DMS153 treated with DMSO at 0.1 percent for 48 hours (cell line): ENCODE measurements at regions not wholly inside any gene's neighbourhood (a gene's known extent, or its start where the extent isn't known, plus 50 kb on each side); places are given as distances from the start of the nearest gene placed in this dataset.
"Not testable (repeated sequence)": the region's sequence is repeated elsewhere in the genome, so short reads cannot be mapped to it uniquely, and the experiment has no call there.

Experiments
- DNase-seq: peaks from one replicate; lab custom pipeline; 2025; ENCODE audit not compliant: unreplicated experiment; lab: John Stamatoyannopoulos, UW

DNA sequence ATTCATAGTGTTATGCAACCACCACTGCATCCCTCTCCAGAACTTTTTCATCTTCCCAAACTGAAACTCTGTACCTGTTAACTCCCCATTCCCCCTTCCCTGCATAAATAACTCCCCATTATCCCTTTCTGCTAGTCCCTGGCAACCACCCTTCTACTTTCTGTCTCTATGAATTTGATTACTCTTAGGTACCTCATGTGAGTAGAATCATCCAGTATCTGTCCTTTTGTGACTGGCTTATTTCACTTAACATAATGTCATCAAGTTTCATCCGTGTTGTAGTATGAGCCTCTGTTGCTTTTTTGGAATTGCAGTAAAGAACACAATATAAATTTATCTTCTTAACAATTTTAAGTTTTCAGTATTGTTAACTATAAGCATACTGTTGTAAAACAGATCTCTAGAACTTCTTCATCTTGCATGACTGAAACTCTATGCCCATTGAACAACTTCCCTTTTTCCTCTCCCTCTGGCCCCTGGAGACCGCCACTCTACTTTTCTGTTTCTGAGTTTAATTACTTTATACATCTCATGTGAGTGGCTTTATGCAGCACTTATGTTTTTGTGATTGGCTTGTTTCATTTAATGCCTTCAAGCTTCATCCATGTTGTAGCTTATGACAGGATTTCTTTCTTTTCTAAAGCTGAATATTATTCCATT, 87.3 kb upstream of the ABCC4 start:
- DNase-seq = no peak

DNA sequence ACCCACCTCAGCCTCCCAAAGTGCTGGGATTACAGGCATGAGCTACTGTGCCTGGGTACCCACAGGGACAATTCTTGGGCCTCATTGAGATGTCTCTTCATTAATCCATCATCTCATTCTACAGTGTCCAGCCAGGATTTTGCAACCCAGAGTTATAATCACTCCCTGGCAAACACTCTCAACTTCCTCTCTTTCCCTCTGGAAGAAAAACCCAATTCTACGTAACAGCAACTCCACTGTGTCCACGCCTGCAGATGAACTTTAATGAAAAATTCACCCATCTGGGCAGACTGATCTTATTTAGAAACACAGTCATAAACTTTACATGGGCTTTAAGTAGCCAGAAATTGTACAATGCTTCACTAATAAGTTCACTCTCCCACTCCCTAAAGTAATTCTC, 90.1 kb upstream of the ABCC4 start:
- no peak for DNase-seq

GRCh38 chr13:95391785-95392184, 90.5 kb upstream of the ABCC4 start:
- no peak for DNase-seq

DNA sequence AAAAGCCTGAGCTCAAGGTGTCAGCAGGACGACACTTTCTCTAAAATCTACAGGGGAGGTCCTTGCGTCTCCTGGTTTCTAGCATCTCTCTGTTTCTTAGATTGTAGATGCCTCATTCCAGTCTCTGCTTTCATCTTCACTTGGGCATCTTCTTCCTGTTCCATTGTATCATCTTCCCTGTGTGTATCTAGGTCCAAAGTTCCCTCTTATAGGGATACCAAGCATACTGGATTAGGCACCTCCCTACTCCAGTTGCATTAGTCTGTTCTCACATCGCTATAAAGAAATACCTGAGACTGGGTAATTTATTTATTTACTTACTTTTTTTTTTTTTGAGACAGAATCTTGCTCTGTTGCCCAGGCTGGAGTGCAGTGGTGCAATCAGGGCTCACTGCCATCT, 91.3 kb upstream of the ABCC4 start:
- no peak for DNase-seq

- no peak for DNase-seq
Measured at GRCh38 chr13:95403349-95404140, 102.3 kb upstream of the ABCC4 start.

DNA sequence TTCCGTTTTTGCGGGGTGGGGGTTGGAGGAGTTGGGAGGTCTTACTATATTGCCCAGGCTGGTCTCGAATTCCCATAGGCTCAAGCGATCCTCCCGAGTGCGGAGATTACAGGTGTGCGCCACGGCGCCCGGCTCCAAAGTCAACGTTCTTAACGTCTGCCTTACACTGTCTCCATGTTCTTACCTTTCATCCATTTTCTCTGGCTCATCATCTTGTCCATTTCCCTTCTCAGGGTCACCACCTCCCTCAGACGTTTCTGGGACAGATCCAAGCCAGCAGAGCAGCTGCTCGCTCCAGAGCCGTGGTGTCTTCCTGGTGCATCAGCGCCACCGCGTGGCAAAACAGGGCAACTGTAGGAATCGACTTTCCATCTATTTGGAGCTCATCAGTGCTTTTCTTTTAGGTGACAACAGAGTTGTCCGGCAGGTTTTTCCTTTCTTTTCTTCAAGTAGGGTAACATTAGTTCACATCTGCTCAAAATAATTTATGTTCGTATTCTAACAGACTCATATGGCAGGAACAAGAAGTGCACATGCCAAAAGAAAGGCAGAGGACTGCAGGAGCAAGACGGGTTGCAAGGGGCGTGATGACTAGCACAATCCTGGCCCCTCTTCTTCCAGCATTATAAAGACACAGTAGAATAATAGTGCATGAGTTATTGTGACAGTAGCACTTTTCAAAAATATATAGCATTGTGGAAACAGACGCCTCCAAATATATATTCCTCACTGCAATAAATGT, 103.1 kb upstream of the ABCC4 start:
- peak; percentile 42 for DNase-seq

GRCh38 chr13:95406176-95406575, 104.9 kb upstream of the ABCC4 start:
- DNase-seq = no peak

DNA sequence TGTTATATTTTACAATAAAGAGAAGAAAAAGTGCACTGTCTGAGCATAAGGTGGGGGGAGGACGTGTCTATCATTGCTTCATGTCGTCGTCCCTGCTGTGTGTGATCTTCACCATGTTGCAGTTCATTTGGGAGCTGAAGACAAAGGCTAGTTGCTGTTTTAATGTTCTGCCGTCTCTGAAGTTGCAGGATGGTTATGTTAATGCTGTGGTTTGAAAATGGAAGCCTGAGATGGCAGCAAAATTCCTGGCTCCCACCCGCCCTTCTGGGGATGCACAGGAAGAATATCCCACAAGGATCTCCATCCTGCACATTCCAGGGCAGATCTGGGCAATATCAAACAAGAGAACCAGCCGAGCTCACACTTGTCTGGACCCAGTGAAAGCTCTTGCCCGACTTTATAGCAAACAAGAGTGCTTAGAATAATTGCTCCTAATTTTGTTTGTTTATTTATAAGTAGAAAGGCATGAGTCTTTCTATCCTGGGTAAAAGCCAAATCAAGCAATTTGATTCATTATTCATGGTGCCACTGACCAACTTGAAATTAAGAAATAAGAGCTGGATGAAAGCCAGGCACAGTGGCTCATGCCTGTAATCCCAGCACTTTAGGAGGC, 110.3 kb upstream of the ABCC4 start:
- no peak for DNase-seq

- no peak for DNase-seq
Measured at GRCh38 chr13:95418946-95419345, 117.7 kb upstream of the ABCC4 start.

- DNase-seq = no peak
Measured at GRCh38 chr13:95420501-95420900, 119.2 kb upstream of the ABCC4 start.

DNA sequence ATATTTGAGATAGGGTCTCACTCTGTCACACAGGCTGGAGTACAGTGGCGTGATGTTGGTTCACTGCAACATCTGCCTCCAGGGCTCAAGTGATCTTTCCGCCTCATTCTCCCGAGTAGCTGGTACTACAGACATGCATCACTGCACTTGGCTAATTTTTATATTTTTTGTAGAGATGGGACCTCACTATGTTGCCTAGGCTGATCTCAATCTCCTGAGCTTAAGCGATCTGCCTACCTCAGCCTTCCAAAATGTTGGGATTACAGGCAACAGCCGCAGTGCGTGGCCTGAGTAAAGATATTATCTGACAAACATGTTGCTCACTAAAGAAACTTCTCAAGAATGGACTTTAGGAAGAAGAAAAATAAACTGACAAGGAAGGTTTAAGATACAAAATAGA, 125.4 kb upstream of the ABCC4 start:
- DNase-seq = no peak

- DNase-seq = not testable (repeated sequence)
Measured at GRCh38 chr13:95430525-95430924, 122.0 kb upstream of the CLDN10 start.

DNA sequence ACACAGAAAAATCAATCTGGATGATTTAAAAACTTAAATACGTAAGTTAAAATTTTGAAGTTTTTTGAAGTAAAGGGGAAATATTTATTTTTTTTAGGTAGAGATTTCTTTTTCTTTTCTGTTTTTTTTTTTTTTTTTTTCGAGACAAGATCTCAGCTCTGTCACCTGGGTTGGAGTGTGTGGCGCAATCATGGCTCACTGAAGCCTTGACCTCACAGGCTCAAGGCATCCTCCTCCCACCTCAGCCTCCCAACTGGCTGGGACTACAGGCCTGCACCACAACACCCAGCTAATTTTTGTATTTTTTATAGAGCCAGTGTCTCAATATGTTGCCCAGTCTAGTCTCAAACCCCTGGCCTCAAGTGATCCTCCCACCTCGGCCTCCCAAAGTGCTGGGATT, 120.4 kb upstream of the CLDN10 start:
- no peak for DNase-seq

DNA sequence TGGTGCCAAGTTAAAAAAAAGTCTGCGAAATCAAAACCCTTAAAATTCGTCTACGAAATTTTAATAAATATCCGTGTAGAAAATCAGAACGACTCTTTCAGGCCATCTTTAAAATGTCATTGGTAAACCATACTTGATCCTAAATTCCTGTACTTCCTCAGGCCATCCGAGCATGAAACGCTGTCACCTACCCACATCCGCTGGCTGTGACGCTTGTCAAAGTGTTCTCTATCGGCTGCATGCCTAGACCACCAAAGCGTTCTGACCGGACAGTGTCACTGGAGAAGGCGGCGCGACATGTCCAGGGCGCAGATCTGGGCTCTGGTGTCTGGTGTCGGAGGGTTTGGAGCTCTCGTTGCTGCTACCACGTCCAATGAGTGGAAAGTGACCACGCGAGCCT, 119.0 kb upstream of the CLDN10 start:
- DNase-seq = no peak

- no peak for DNase-seq
Measured at GRCh38 chr13:95434111-95434510, 118.4 kb upstream of the CLDN10 start.

DNA sequence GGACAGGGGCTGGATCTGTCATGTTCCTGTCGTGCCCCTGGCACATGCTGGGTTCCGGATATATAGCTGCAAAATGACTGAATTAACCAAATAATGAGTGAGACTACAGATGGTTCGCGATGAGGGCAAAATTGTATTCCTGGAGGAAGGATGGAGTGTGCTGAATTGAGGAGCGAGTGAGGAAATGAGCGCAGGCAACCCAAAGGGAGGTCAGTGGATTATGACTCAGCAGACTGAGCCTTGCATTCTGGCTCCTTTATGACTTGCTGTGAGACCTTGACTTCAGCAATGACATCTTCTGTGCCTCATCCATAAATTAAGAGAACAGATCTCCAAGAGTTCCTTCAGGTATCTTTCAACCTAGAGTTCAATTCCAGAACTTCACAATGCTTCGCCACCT, 115.0 kb upstream of the CLDN10 start:
- DNase-seq = no peak

- no peak for DNase-seq
Measured at GRCh38 chr13:95438297-95438696, 114.2 kb upstream of the CLDN10 start.

DNA sequence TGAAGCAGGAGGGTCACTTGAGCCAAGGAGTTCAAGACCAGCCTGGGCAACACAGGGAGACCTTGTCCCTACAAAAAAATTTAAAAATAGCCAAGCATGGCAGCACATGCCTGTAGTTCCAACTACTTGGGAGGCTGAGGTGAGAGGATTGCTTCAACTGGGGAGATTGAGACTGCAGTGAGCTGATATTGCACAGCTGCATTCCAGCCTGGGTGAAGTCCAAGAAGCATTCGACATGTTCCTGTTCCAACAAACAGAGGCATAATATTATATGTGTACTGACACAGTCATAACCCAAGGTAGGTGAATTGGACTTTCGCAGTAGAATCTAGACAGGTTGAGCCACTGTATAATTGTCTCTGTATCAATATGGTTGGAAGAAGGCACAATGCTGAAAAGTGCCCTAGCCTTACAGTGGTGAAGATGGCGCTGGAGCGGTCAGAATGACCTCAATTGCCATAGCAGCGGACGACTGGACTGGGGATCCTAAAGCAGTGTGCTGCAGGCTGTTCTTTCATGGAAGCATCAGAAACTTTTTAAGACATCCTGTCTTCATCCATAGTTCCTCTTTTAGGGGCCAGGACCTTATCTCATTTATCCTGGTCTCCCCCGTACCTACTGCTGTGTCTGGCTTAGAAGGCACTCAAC, 112.0 kb upstream of the CLDN10 start:
- DNase-seq = no peak

DNA sequence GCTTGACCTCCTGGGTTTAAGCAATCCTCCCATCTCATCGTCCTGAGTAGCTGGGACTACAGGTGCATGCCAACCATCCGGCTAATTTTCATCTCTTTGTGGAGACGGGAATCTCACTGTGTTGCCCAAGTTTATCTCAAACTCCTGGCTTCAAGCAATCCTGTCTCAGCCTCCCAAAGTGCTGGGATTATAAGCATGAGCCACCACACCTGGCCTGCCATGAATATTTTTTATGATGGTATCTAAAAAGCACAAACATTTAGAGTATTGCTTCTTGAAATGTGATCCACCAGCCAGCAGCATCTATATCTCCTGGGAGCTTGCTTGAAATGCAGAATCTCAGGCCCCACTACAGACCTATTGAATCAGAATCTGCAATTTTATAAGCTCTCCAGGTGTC, 111.2 kb upstream of the CLDN10 start:
- no peak for DNase-seq

- DNase-seq = no peak
Measured at GRCh38 chr13:95444006-95444730, 108.4 kb upstream of the CLDN10 start.
